HUES48 (cell line): ENCODE measurements at regions not wholly inside any gene's neighbourhood (a gene's known extent, or its start where the extent isn't known, plus 50 kb on each side); places are given as distances from the start of the nearest gene placed in this dataset.

Source experiments
- H3K27ac ChIP-seq: one replicate; pipeline ENCODE4 v1.7.0; 2013; ENCODE audit warnings: low read depth, low read length, inconsistent platforms
- H3K27me3 ChIP-seq: 2 replicates; pipeline ENCODE4 v1.6.1; 2013; ENCODE audit warnings: mild to moderate bottlenecking, low read length; ENCODE audit not compliant: control insufficient read depth, insufficient read depth
- H3K36me3 ChIP-seq: 2 replicates; pipeline ENCODE4 v1.6.1; 2013; ENCODE audit warnings: low read length; ENCODE audit not compliant: control insufficient read depth, insufficient read depth
- H3K4me1 ChIP-seq: 2 replicates; pipeline ENCODE4 v1.6.1; 2013; ENCODE audit warnings: mild to moderate bottlenecking, low read length; ENCODE audit not compliant: control insufficient read depth, insufficient read depth
- H3K4me3 ChIP-seq: 2 replicates; pipeline ENCODE4 v1.5.1; 2013; ENCODE audit warnings: mild to moderate bottlenecking, low read depth, low read length
- H3K9ac ChIP-seq: 2 replicates; pipeline ENCODE4 v1.6.1; 2013; ENCODE audit warnings: mild to moderate bottlenecking, low read depth, low read length, moderate library complexity
- H3K9me3 ChIP-seq: 2 replicates; pipeline ENCODE4 v1.6.1; 2013; ENCODE audit warnings: low read length; ENCODE audit not compliant: control insufficient read depth, insufficient read depth

DNA sequence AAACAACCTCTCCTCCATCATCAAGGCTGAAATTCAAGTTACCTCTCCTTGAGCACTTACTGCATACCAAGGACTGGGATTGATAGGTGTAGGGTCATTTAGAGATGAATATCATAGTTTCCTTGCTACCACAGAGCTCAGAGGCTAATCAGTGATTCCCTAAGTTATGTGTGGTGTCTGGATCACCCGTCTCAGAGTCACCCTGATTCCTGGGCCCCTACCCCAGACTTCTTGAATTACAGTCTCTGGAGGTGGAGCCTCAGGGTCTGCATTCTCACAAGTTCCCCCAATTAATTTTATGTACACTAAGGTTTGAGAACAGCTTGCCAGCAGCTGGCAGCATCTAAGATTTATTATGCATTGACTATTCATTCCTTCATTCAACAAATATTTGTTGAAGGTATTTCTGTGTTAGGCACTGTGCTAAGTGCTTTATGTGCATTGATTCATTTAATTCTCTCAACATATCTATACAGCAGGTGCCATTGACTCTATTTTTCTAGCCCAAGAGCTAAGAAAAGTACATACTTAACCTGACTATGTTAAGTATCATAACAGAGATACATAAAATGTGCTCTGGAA is 182.9 kb upstream of the FGGY start:
- H3K36me3 ChIP-seq = no peaks in the 10 kb centered on the region
- no peak overlapping the region for H3K4me3 ChIP-seq
- H3K9ac ChIP-seq = no peak overlapping the region
- no peak overlapping the region for H3K27ac ChIP-seq
- no peaks in the 10 kb centered on the region for H3K9me3 ChIP-seq
- H3K4me1 ChIP-seq = peaks cover 20% of the 10 kb centered on the region
- H3K27me3 ChIP-seq = no peaks in the 10 kb centered on the region

DNA sequence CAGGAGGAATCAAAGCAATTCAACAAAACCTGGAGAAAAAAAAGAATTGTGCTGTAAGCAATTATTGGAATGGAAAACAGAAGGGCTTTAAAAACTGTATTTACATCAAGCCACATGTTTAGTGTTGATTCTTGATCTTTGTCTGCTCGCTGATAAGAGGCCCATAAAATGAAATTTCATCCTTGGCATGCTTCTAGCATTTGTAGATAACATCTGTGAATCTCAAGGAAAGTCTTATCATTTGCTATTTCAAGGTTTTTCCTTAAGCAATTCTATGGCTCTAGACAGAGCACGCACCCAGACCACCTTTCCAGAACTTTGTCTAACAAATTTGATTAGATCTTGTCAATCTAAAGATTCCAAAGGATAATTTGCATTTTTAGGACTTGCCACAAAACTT is 181.0 kb upstream of the FGGY start:
- Histone ChIP-seq H3K9me3 (no peaks in the 10 kb centered on the region), H3K4me1 (peaks cover 20% of the 10 kb centered on the region), H3K27me3 (no peaks in the 10 kb centered on the region), H3K4me3 (no peak overlapping the region), H3K27ac (peak overlapping the region; percentile 95), H3K9ac (no peak overlapping the region), H3K36me3 (no peaks in the 10 kb centered on the region)

DNA sequence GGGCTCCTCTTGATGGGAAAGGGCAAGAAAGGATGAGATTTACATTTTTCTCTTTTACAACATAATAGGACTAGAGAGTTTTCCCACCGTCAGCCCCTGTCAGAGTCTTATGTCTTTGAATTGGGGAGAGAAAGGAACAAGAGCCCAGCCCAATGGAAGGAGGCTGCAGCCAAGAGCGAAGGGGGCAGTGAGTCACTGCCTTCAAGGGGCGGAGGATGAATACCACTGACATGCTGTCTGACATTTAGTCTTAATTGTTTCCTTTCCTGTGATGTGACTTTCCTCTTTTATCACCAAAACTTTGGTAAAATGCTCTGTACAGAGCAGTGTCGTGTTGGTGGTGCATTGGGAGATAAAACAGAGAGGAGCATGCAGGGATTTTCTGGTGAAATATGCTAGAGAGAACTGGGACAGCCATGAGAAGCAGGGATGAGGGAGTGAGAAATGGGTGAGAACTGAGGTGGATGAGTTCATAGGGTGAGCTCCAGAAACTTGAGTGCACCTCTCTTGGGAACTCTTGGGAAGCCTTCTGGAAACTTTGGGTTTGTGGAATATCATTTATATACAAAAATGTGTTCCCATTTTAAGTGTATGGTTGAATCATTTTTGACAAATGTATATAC is 179.9 kb upstream of the FGGY start:
- H3K36me3 ChIP-seq = no peaks in the 10 kb centered on the region
- H3K9ac ChIP-seq = no peak overlapping the region
- no peak overlapping the region for H3K4me3 ChIP-seq
- H3K4me1 ChIP-seq = peaks cover 20% of the 10 kb centered on the region
- no peaks in the 10 kb centered on the region for H3K9me3 ChIP-seq
- peak overlapping the region; percentile 95 for H3K27ac ChIP-seq
- no peaks in the 10 kb centered on the region for H3K27me3 ChIP-seq

DNA sequence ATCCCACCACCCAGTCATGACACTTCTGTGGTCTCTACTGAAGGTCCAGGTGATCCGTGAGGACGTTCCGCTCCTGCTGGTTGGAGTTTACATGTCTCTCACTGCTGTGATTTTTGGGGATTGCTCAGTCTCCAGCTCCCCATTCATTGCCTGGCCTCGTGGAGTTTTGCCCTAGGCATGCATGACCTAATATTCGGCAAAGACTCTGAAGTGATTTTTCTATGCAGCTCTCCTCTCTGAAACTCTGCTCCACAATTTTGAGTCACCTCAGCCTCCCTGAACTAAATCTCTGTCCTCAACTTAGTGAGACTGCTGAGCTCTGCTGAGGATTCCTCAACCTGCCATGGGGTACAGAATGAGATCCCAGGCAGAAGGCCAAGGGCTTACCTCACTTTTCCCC is 174.4 kb upstream of the FGGY start:
- H3K9ac ChIP-seq = no peak overlapping the region
- H3K9me3 ChIP-seq = no peaks in the 10 kb centered on the region
- no peak overlapping the region for H3K27ac ChIP-seq
- H3K36me3 ChIP-seq = no peaks in the 10 kb centered on the region
- no peaks in the 10 kb centered on the region for H3K27me3 ChIP-seq
- H3K4me3 ChIP-seq = no peak overlapping the region
- H3K4me1 ChIP-seq = peaks cover 4% of the 10 kb centered on the region

DNA sequence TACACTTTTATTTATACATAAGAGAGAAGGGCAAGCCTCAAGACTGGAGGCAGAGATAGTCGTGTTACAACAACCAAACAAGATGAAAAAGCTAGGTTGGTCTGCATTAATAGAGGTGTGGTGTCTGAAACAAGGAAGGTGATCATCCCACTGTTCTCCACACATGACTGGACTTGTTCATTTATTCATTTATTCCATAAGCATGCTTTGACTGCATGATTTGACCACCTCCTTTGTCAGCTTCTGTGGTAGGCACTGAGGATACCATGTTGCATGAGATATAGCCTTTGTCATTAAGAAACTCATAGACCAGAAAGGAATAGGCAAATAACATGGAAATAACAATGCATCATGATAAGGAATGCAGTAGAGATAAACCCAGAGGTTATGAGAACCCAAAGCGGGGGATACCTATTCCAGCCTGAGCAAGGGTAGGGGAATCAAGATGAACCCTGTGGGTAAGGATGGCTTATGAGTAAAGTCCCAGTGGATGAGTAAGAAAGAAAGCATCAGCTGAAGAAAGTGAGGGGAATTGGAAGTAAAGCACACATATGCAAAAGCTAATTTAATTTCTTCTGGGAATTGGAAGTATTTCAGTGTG is 173.7 kb upstream of the FGGY start:
- no peak overlapping the region for H3K4me3 ChIP-seq
- H3K36me3 ChIP-seq = no peaks in the 10 kb centered on the region
- H3K4me1 ChIP-seq = no peaks in the 10 kb centered on the region
- no peaks in the 10 kb centered on the region for H3K27me3 ChIP-seq
- H3K27ac ChIP-seq = no peak overlapping the region
- no peak overlapping the region for H3K9ac ChIP-seq
- H3K9me3 ChIP-seq = no peaks in the 10 kb centered on the region

DNA sequence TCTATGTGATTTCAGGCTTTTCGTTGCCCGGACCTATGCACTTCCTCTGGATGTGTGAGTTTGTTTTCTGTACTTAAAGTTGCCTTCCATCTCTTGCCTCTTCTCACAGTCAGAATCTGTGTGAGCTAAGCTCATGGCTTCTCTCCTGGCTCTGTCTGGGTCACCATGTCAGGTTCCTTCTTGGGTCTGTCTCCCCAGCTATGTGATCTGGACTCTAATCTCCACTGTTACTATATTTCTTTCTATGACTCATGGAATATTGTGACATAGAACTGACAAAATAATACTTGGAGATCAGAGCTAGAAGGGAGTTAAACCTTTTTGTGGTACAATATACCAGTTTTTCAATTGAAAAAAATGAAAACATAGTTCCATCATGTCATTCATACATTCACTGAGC is 172.7 kb upstream of the FGGY start:
- Histone ChIP-seq H3K4me1 (0 out of 2 replicates have a peak, but pooled peaks cover 3% of the 10 kb centered on the region), H3K27ac (no peak overlapping the region), H3K36me3 (no peaks in the 10 kb centered on the region), H3K9me3 (no peaks in the 10 kb centered on the region), H3K9ac (no peak overlapping the region), H3K4me3 (no peak overlapping the region), H3K27me3 (no peaks in the 10 kb centered on the region)

DNA sequence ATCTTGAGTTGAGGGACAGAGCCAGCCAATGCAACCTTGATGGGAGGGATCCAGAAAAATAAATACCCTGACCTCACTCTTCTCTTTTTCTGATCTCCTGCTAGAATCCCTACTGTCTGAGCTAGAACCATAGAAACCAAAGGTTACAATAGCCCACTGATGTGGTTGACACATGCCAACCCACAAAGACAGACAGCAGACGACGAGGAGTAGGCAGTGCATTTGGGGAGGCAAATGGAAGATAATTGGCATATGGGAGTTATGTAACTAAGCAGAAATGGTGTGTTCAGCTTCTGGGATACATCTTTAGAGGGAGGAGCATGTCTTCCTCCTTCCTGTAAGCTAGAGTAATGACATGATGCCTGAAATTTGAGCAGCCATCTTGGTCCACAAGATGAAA is 171.7 kb upstream of the FGGY start:
- Histone ChIP-seq H3K27ac (no peak overlapping the region), H3K4me1 (0 out of 2 replicates have a peak, but pooled peaks cover 3% of the 10 kb centered on the region), H3K9me3 (no peaks in the 10 kb centered on the region), H3K27me3 (no peaks in the 10 kb centered on the region), H3K9ac (no peak overlapping the region), H3K4me3 (no peak overlapping the region), H3K36me3 (no peaks in the 10 kb centered on the region)

DNA sequence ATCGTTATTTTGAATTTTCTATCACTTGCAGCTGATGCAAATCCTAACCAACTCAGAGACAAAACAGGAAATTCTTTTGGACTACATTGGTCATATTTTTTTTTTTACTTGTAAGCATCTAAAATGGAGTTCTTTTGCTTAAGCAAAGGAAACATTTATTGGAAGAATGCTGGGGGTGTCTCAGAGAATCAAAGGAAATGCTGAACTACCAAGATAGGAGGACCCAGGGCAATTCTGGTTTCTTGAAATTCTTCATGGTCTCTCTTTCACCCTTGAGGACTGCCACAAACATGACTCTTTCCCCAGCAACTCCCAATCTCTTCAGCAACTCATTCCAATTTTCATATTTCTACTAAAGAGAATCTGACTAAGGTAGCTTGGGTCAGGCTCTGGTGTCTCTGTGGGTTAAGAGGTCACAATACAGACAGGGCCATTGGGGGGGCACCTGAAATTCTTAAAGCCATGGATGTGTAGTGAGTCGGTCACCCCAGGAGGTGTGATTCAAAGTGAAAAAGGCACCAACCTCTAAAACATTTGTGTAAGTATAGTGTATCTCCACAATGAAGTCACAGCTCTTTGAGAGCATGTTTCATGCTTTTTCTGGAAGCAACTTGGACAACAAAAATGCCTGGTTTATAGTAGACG is 171.1 kb upstream of the FGGY start:
- Histone ChIP-seq H3K9ac (no peak overlapping the region), H3K4me1 (0 out of 2 replicates have a peak, but pooled peaks cover 3% of the 10 kb centered on the region), H3K9me3 (no peaks in the 10 kb centered on the region), H3K27ac (no peak overlapping the region), H3K4me3 (no peak overlapping the region), H3K36me3 (no peaks in the 10 kb centered on the region), H3K27me3 (no peaks in the 10 kb centered on the region)

DNA sequence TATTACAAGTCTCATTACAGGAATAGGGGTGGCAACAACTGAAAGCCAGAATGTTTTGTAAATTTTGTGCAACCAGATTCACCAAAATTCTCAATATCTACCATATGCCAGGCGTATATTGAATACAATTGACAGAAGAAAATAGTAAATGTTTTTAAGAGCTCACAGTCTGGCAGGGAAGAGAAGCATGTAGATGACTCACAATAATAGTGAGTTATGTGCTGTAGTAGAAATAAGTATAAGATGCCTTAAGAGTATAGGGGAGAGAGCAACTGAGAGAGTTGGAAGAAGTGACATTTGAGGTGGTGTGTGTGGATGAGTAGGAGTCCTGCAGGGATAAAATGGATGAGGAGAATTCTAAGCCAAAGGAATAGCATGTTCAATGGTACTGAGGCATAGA is 170.5 kb upstream of the FGGY start:
- H3K9me3 ChIP-seq = no peaks in the 10 kb centered on the region
- no peaks in the 10 kb centered on the region for H3K27me3 ChIP-seq
- H3K36me3 ChIP-seq = no peaks in the 10 kb centered on the region
- H3K4me3 ChIP-seq = no peak overlapping the region
- no peak overlapping the region for H3K27ac ChIP-seq
- H3K9ac ChIP-seq = no peak overlapping the region
- H3K4me1 ChIP-seq = 0 out of 2 replicates have a peak, but pooled peaks cover 3% of the 10 kb centered on the region

DNA sequence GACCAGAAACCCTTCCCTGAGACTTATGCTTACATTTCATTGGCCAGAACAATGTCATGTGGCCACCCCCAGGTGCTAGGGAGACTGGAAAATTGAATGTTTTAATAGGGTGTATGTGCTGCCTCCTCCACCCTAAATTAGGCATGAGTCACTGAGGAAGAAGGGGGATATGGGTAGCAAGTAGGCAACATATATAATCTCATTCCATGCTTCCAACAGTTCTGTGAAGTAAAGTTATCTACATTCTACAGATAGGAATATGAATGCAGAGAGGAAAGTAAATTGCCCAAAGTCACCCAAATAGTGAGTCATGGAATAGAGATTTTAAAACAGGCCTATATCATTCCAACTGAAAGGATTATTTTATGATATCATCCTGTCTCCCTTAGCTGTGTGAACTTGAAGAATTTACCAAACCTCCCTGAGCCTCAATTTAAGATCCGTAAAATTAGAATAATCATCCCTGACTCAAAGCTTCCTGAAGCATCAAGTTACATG is 168.6 kb upstream of the FGGY start:
- Histone ChIP-seq H3K27me3 (no peaks in the 10 kb centered on the region), H3K36me3 (no peaks in the 10 kb centered on the region), H3K4me3 (no peak overlapping the region), H3K4me1 (peaks cover 10% of the 10 kb centered on the region), H3K27ac (peak overlapping the region; percentile 71), H3K9me3 (no peaks in the 10 kb centered on the region), H3K9ac (no peak overlapping the region)

DNA sequence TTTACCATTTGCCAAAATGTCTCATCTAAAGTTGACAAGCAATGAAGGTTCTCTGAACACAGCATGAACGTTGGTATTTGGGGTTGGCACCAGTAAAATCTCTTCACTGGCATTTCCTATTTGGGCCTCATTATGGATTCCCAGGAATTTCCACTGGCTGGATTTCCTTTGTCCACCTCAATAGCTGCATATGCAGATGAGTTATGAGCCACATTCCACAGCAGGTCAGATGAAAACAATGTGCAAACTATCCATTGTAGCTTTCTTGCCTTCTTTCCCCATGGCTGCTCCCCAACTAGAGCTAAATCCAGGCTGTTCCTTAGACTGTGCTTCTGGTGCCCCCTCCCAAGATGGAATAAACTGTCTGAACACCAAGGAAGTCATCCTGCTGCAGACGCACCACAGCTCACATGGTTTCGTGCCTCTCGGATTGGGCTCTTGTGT is 168.1 kb upstream of the FGGY start:
- H3K27me3 ChIP-seq = no peaks in the 10 kb centered on the region
- no peak overlapping the region for H3K9ac ChIP-seq
- H3K9me3 ChIP-seq = no peaks in the 10 kb centered on the region
- peaks cover 10% of the 10 kb centered on the region for H3K4me1 ChIP-seq
- no peak overlapping the region for H3K4me3 ChIP-seq
- H3K36me3 ChIP-seq = no peaks in the 10 kb centered on the region
- peak overlapping the region; percentile 71 for H3K27ac ChIP-seq
